Osteocyte (in vitro differentiated cells): ENCODE measurements at regions not wholly inside any gene's neighbourhood (a gene's known extent, or its start where the extent isn't known, plus 50 kb on each side); places are given as distances from the start of the nearest gene placed in this dataset.

Experiments used
- DNase-seq: peaks from one replicate; pipeline ENCODE4 v3.0.0; 2021; ENCODE audit warnings: mixed read lengths; ENCODE audit not compliant: unreplicated experiment; ENCODE audit errors: extremely low spot score
- H3K27ac Mint-ChIP-seq: one replicate; pipeline ENCODE4 v1.8.0; 2021; ENCODE audit warnings: mild to moderate bottlenecking, mixed read lengths; ENCODE audit not compliant: unreplicated experiment
- H3K27me3 Mint-ChIP-seq: one replicate; pipeline ENCODE4 v1.8.0; 2021; ENCODE audit warnings: mixed read lengths; ENCODE audit not compliant: unreplicated experiment
- H3K36me3 Mint-ChIP-seq: one replicate; pipeline ENCODE4 v1.8.0; 2021; ENCODE audit warnings: mixed read lengths; ENCODE audit not compliant: unreplicated experiment
- H3K4me1 Mint-ChIP-seq: one replicate; pipeline ENCODE4 v1.8.0; 2021; ENCODE audit warnings: mixed read lengths; ENCODE audit not compliant: unreplicated experiment
- H3K4me3 Mint-ChIP-seq: one replicate; pipeline ENCODE4 v1.8.0; 2021; ENCODE audit warnings: mild to moderate bottlenecking, moderate library complexity, mixed read lengths; ENCODE audit not compliant: unreplicated experiment
- H3K9me3 Mint-ChIP-seq: one replicate; pipeline ENCODE4 v1.8.0; 2021; ENCODE audit warnings: mixed read lengths; ENCODE audit not compliant: unreplicated experiment
- TF ChIP-seq, protein P1 (sequence below): fragments of 200-600 bp; sonication (generic); IDR thresholded peaks from 2 replicates; pipeline ENCODE4 v1.5.0; 2021; ENCODE audit warnings: antibody characterized with exemption, mild to moderate bottlenecking, moderate library complexity

GRCh38 chr3:148451969-148452368 lies 245.7 kb upstream of the AGTR1 start:
- Mint-ChIP-seq H3K27ac (no peak overlapping the region), H3K4me1 (peaks cover 1% of the 10 kb centered on the region), H3K36me3 (no peaks in the 10 kb centered on the region), H3K4me3 (no peak overlapping the region), H3K27me3 (no peaks in the 10 kb centered on the region), H3K9me3 (no peaks in the 10 kb centered on the region)
- TF ChIP-seq, protein P1, sequence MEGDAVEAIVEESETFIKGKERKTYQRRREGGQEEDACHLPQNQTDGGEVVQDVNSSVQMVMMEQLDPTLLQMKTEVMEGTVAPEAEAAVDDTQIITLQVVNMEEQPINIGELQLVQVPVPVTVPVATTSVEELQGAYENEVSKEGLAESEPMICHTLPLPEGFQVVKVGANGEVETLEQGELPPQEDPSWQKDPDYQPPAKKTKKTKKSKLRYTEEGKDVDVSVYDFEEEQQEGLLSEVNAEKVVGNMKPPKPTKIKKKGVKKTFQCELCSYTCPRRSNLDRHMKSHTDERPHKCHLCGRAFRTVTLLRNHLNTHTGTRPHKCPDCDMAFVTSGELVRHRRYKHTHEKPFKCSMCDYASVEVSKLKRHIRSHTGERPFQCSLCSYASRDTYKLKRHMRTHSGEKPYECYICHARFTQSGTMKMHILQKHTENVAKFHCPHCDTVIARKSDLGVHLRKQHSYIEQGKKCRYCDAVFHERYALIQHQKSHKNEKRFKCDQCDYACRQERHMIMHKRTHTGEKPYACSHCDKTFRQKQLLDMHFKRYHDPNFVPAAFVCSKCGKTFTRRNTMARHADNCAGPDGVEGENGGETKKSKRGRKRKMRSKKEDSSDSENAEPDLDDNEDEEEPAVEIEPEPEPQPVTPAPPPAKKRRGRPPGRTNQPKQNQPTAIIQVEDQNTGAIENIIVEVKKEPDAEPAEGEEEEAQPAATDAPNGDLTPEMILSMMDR: no peak
- DNase-seq: no peak

DNA sequence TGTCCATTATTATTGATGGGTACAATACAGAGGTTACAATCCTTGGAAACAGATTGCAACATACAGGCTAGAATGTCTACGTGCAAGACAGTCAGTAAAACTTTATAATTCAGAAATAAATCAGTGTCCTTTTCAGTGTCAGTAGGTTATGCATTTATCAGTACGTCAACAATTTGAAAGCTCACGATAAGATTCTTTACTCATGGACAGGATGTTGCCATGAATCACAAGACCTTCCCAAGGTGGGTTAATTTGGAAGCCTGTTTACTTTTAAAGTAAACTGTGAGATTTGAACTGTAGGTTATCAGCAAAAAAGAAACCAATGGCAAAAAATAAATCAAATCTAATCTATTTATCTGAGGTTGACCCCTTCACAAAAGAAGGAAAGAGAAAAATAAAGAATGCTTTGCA lies 243.9 kb upstream of the AGTR1 start:
- Mint-ChIP-seq H3K4me3 (no peak overlapping the region), H3K27me3 (no peaks in the 10 kb centered on the region), H3K27ac (no peak overlapping the region), H3K36me3 (no peaks in the 10 kb centered on the region), H3K4me1 (no peaks in the 10 kb centered on the region), H3K9me3 (no peaks in the 10 kb centered on the region)
- no peak for DNase-seq
- TF ChIP-seq, protein P1: no peak

DNA sequence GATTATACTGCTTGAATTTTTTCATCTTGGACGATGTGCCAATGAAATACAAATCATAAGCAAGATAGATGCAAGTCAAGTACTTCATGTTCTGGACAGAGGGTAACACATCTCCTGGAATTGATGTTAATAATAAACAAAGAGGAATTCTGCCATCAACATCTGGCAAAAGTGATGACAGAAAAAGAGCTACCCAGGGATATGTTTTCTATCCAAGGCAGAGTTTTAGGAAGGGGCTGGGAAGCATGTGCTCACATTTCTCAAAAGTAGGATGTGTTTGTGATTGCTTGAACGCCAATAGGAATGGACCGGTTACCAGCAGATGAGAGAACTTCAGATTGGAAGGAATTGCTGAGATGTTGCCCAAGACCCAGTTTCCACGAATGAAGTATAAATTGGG lies 242.6 kb upstream of the AGTR1 start:
- DNase-seq: no peak
- no peak overlapping the region for H3K27ac Mint-ChIP-seq
- H3K27me3 Mint-ChIP-seq: no peaks in the 10 kb centered on the region
- no peak overlapping the region for H3K4me3 Mint-ChIP-seq
- no peaks in the 10 kb centered on the region for H3K4me1 Mint-ChIP-seq
- no peaks in the 10 kb centered on the region for H3K36me3 Mint-ChIP-seq
- TF ChIP-seq, protein P1: no peak
- no peaks in the 10 kb centered on the region for H3K9me3 Mint-ChIP-seq

DNA sequence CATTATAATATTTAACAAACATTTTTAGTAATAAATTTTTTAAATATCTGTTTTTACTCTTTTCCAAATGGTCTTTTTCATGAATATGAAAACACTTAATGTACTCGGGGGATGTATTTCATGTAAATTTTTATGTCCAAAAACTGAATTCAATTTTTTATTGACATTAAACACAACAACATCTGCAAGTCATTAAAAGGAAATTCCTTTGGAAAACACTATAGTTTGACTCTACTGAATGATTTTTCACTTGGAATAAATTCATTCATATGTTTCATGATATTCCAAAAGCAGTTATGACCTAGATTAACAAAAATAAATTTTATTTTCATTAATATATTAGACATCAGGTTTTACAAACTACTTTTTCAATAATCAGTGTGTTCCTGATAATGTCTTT lies 239.8 kb upstream of the AGTR1 start:
- TF ChIP-seq, protein P1: no peak
- no peak overlapping the region for H3K27ac Mint-ChIP-seq
- no peaks in the 10 kb centered on the region for H3K4me1 Mint-ChIP-seq
- H3K4me3 Mint-ChIP-seq: no peak overlapping the region
- no peaks in the 10 kb centered on the region for H3K36me3 Mint-ChIP-seq
- no peaks in the 10 kb centered on the region for H3K27me3 Mint-ChIP-seq
- no peaks in the 10 kb centered on the region for H3K9me3 Mint-ChIP-seq
- DNase-seq: no peak

GRCh38 chr3:148459931-148460513 lies 237.7 kb upstream of the AGTR1 start:
- TF ChIP-seq, protein P1: peak; percentile 43
- DNase-seq: no peak
- H3K27me3 Mint-ChIP-seq: no peaks in the 10 kb centered on the region
- no peak overlapping the region for H3K27ac Mint-ChIP-seq
- H3K36me3 Mint-ChIP-seq: no peaks in the 10 kb centered on the region
- H3K4me1 Mint-ChIP-seq: peaks cover 3% of the 10 kb centered on the region
- no peak overlapping the region for H3K4me3 Mint-ChIP-seq
- H3K9me3 Mint-ChIP-seq: no peaks in the 10 kb centered on the region
